ENCODE measurements at regions not wholly inside any gene's neighbourhood (a gene's known extent, or its start where the extent isn't known, plus 50 kb on each side); places are given as distances from the start of the nearest gene placed in this dataset.
"Not testable (repeated sequence)": the region's sequence is repeated elsewhere in the genome, so short reads cannot be mapped to it uniquely, and the experiment has no call there.

GRCh38 chr14:77985211-77985615, 185.0 kb upstream of the NRXN3 start:
- peak in 1 of 3 donors; percentile 19 for DNase-seq

GRCh38 chr14:77986773-77987172, 183.4 kb upstream of the NRXN3 start:
- no peak for DNase-seq

DNA sequence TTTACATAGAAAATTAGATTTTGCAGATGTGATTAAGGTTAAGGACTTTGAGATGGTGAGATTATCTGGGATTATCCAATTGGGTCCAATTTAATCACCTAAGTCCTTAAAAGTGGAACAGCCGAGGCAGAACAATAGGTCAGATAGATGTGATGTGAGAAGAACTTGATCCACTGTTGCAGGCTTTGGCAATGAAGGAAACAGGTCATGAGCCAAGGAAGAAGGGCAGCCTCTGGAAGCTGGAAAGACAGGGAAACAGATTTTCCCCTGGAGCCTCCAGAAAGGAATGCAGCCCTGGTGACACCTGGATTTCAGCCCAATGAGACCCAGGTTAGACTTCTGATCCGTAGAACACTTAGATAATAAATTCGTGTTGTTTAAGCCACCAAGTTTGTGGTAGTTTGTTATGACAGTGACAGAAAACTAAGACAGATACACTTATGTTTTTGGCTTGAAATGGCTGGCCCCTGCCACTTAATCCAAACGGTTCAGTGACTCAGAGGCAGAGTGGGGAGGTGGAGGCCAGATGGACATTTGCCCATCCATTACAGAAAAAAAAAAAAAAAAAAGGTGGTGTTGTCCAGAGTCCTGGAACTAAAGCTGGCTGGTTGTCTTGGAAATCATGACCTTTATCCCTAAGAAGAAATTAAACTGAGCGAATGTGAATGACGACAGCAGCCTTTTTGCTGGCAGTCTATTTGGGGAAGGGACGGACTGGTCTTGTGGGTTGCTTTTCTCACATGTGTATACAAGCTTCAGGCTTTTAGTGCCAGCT, 181.9 kb upstream of the NRXN3 start:
- no peak for DNase-seq

DNA sequence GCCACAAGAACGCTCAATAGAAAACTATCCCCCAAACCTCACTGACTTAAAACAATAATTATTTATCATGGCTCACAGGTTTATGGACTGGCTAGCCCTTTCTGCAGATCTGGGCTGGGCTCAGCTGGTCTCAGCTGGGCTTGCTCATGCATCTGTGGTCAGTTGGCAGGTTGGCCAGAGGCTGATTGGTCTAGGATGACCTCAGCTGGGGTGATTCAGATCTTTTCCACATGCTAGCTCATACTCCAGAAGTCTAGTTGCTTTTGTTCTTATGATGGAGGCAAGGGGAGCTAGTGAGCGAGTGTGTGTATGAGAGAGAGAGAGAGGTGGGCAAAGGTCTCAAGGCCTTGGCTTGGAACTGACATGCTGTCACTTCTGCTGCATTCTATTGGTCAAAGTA, 181.2 kb upstream of the NRXN3 start:
- DNase-seq: no peak

- DNase-seq: peak in 1 of 3 donors; percentile 26
Measured at GRCh38 chr14:77989441-77989991, 180.7 kb upstream of the NRXN3 start.

GRCh38 chr14:77990337-77990736, 179.8 kb upstream of the NRXN3 start:
- no peak for DNase-seq

DNA sequence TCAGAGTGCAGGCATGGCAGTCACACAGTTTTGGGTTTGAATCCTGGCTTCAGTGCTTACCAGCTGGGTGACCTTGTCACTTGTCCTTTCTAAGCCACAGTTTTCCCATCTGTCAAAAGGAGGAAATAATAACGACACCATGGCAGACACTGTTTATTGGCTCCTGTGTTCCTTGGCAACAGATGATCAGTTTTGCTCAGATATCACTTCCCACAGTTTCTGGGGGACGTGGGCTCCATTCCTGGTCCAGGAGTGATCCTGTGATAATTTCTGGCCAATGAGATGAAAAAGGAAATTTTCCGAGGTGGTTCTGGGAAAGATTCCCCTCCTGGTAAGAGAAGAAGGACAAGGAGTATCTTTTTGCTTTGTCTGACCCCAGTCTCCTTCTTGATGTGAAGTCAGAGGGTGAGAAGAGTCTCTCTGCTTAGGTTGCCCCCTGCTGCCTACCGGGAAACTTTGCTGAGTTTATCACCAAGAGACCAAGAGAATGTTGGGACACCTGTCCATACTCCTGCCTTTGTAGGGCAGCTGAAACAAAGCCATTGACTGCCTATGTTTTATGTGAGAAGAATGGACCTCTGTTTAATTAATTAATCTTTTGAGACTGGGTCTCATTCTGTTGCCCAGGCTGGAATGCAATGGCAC, 178.9 kb upstream of the NRXN3 start:
- no peak for DNase-seq

DNA sequence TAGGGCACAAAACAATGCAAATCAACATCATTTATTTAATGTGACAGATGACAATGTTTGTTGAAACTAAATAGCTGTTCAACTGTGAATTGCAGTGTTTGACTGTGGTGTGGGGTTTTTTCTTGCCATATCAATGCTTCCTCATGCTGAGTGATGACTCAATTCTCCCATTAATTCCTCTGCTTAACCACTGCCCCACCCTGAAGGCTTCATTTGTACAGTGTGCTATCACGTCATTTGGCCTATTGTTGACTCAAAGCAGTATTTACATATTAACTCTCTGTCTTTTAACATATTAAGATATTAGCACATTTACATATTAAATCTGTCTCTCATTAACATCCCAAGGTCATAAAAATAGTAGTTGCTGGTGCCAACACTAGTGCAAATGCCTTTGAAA, 164.8 kb upstream of the NRXN3 start:
- DNase-seq: no peak

DNA sequence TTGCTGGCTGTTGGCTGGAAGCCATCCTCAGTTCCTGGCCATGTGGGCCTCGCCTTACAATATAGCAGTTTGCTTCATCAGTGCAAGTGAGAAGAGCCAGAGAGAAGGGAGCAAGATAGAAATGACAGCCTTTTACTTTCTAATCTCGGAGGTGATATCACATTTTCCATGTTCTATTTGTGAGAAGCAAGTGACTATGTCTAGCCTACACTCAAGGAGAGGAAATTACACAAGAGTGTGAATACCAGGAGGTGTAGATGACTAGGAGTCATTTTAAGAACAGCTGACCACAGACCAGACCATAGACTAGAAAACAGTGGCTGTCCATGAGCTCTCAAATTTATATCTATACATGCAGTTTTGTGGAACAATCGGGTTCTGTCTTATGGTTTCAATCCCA, 163.0 kb upstream of the NRXN3 start:
- DNase-seq: no peak

GRCh38 chr14:78010688-78011087, 159.5 kb upstream of the NRXN3 start:
- no peak for DNase-seq

- DNase-seq: not testable (repeated sequence)
Measured at GRCh38 chr14:78013911-78014310, 156.3 kb upstream of the NRXN3 start.

GRCh38 chr14:78016532-78016931, 153.6 kb upstream of the NRXN3 start:
- DNase-seq: no peak

DNA sequence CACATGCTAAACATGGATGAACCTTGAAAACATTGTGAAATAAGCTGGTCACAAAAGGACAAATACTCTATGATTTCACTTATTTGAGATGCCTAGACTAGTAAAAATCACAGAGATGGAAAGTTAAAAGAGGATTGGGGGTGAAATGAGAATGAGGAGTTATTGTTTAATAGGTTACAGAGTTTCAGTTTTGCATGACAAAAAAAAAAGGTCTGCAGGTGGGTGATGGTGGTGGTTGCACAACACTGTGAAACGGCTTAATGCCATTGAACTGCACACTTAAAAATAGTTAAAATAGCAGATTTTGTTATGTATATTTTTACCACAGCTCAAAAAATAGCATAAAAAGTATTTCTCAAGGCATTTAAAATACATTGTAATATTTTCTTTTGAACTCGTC, 151.9 kb upstream of the NRXN3 start:
- DNase-seq: no peak

DNA sequence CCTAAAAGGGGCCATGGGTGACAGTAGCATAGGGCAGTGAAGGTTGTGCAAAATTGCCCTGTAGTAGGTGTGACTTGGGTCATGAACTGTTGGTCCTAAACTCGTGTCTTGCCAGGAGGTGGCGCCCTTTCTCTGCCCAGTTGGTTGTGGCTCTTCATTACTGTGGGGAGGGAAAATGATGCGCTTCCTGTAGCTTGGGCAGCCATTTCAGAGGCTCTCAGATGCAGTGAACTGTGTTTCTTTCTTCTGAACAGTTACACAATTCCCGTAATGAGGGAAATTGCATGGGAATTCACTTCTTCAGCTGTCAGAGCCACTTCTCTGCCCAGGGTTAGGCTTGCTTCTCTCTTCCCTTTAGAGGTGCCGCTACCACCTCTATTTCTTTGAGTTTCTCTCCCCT, 148.1 kb upstream of the NRXN3 start:
- peak; percentile 10 to 29 (median 17) for DNase-seq

DNA sequence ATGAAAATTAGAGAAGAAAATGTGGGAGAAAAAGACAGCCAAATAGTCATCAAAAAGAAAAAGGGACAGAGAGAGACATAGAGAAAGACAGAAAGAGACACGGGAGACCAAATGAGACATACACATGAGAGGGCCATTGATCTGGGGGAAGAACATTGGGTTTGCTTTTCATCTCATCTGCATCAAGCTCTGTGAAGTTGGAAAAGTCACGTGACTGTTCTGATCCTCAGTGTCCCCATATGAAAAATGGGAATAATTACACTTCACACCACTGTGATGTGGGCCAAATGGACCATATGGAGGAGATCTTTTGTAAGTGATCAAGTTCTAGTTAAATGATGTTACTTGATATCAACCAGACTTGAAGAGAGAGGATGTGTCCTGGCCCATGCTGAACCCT, 147.1 kb upstream of the NRXN3 start:
- no peak for DNase-seq

DNA sequence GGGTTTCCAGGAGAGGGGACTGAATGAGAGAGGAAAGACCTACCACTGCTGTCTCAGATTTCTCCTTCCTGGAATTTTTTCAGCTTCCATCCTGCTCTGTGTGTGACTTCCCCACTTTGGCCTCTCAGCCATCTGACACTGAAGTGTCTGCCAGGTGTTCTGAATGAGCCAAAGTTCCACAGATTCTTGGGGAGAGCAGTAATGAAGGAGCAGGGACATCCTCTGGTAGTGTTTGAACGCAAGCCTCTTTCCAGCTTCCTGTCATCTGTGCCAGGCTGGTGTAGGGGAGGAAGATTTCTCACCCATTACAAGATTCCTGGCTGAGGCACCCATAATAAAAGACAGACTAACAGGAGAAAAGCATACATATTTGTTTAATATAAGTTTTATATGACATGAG, 141.7 kb upstream of the NRXN3 start:
- peak in 2 of 3 donors; percentile 8 to 43 for DNase-seq

GRCh38 chr14:78029601-78030372, 140.4 kb upstream of the NRXN3 start:
- DNase-seq: no peak

- no peak for DNase-seq
Measured at GRCh38 chr14:78043349-78043748, 126.8 kb upstream of the NRXN3 start.

DNA sequence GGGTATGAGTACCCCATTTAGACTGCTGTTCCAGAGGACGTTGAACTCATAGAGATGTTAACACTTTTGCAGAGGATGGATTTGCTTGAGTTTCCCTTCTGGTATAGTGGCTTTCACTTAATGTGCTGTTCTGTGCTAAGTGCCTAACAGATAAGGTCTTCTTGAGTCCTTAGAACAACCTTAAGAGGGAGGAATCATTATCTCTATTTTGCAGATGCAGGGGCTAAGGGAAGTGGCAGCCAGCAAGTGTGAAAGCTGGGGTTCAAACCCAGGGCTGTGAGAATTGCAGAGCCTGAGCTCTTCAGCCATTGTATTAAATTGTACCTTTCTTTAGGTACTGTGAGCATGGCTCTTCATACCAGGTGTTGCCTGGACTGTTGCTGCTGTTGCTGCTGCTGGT, 122.1 kb upstream of the NRXN3 start:
- no peak for DNase-seq

- not testable (repeated sequence) for DNase-seq
Measured at GRCh38 chr14:78056890-78057289, 113.3 kb upstream of the NRXN3 start.

- no peak for DNase-seq
Measured at GRCh38 chr14:78070344-78070743, 99.8 kb upstream of the NRXN3 start.

DNA sequence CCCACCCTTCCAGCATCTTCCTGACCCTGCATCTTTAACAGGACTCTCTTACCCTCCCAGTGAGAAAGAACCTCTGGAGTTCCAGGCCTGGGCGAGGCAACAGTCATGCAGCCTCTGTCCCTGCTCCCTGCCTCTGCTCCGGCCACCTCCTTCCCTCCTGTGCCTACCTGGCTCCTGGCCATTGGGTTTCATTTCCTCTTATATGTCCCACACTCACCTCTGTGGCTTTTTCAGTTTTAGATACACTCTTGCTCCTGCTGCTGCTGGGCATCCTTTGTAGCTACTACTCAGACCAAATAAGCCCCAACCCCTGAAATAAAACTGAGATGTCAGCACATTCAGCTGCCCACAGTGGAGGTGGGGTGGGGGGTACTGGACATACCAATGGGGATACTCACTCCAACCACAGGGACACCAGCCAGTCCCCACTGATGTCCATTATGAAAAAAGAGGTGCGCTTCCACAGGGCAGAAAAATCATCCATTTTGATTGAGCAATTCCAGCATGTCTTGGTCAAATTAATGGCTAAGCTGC, 99.1 kb upstream of the NRXN3 start:
- DNase-seq: no peak

Data from muscle of back (tissue), 3 donors.